GM19372 (cell line): ENCODE measurements at regions not wholly inside any gene's neighbourhood (a gene's known extent, or its start where the extent isn't known, plus 50 kb on each side); places are given as distances from the start of the nearest gene placed in this dataset.

Source experiments
- ATAC-seq: cut with Tn5 transposase; IDR thresholded peaks from one replicate; pipeline ENCODE4 v1.9.1; 2021; ENCODE audit warnings: mild to moderate bottlenecking, low read depth, moderate library complexity; ENCODE audit not compliant: unreplicated experiment

- no peak for ATAC-seq
Observed at GRCh38 chr3:43926055-43926454, 235.3 kb downstream of the ABHD5 start.

- no peak for ATAC-seq
Observed at GRCh38 chr3:43932921-43933320, 242.2 kb downstream of the ABHD5 start.

DNA sequence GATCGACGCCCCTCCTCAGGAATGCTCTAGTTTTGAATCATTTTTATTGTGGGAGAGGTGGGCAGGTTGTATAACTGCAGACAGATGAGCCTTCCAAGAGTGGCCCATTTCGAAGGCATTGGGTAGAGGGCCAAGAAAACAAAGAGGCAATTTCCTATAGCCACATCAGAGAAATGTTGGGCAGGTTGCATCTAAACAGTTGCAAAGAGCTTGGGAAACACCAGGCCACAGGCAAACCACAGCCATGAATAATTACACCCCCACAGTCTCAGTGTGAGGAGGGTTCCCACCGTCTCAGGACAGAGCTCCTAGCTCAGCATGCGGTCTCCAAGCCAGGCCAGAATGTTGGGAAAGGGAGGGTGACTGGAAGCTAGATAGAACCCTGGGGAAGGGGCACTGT, 257.3 kb downstream of the ABHD5 start:
- ATAC-seq: no peak

GRCh38 chr3:43949594-43949993, 258.9 kb downstream of the ABHD5 start:
- no peak for ATAC-seq

DNA sequence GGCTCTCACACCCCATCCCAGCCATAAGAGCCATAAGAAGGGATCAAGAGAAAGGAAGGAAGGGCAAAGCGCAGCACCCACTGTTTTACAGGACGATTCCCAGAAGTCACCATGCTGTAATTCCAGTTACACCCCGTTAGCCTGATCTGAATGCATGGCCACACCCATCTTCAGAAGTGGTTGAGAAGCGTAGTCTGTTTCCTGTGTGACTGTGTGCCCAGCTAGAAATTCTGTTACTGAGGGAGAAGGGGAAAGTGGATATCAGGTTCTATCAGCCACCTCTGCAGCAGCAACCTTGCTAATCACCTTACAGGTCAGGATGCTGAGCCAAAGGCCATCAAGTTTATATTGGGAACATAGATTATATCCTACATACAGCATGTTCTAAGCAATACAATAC, 260.0 kb downstream of the ABHD5 start:
- ATAC-seq: no peak

GRCh38 chr3:43951813-43952212, 261.1 kb downstream of the ABHD5 start:
- no peak for ATAC-seq

DNA sequence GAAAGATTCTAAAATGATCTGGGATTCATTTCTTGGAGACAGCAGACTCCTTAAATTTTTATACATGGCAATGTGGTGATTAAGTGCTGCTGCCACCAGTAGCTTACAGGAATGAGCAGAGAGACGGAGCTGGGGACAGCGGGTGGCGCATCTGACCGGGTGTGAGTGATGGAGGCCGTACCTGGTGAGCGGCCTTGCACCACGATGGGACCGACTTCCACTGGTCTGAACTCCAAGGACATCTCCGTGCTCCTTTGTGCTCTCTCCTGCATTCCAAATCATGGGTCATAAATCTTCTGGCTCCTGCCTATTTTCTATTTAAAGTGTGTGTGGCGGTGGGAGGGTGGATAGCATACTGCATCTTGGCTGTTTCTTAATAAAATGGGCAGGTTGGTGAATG, 262.6 kb downstream of the ABHD5 start:
- no peak for ATAC-seq

DNA sequence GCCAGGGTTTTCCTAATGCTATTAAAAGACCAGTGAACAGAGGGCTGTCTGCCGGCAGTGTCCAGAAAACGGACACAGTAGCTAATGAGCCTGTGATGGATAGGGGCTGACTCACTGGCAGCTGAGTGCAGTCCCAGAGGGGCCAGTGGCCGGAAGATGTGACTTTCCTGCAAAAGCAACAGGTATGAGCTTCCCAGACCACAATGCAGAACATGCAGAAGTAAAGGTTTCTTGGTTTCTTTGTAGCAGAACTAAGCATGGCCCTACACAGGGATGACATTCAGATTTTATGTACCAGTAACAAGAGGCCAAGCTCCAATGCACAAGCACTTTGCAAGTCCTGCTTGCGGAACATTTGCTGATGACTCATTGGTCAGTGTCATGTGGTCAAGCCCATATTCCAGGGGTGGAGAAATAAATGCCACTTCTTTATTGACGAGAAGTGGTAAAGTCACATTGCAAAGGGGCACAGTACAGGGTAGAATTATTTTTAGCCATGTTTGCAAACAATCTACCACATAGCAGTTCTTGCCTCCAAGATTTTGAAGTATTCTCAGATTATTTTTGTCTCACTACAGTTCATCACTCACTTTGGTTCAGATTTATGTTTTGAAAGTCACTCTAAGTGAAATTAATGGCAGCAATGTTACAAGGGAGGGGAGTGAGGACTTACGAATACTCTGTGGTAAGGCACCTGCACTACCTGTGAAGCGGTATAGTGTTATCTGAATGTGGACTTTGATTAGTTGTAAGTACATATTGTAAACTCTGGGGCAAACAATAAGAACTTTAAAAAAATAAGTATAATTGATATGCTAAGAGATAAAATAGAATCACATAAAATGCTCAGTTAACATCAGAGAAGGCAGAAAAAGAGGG, 263.3 kb downstream of the ABHD5 start:
- ATAC-seq: no peak

- no peak for ATAC-seq
Observed at GRCh38 chr3:43956945-43957344, 266.2 kb downstream of the ABHD5 start.

DNA sequence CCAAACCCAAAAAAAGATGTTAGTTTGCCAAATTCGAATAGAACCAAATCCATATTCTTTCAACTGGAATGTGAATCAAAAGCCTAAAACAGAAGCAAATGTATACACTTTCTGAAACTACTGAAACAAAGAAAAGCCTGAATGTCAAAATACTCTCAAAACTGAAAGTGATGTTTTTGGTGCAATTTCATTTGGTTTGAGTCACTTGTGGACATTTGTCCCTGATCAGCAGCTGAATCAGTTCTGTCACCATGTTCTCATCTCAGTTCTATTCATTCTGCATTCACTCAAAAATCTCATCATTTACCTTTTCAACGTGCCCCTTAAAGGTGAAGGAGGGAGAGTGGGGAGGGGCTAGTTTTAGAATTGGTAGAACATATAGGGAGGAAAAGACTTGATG, 266.8 kb downstream of the ABHD5 start:
- ATAC-seq: no peak

DNA sequence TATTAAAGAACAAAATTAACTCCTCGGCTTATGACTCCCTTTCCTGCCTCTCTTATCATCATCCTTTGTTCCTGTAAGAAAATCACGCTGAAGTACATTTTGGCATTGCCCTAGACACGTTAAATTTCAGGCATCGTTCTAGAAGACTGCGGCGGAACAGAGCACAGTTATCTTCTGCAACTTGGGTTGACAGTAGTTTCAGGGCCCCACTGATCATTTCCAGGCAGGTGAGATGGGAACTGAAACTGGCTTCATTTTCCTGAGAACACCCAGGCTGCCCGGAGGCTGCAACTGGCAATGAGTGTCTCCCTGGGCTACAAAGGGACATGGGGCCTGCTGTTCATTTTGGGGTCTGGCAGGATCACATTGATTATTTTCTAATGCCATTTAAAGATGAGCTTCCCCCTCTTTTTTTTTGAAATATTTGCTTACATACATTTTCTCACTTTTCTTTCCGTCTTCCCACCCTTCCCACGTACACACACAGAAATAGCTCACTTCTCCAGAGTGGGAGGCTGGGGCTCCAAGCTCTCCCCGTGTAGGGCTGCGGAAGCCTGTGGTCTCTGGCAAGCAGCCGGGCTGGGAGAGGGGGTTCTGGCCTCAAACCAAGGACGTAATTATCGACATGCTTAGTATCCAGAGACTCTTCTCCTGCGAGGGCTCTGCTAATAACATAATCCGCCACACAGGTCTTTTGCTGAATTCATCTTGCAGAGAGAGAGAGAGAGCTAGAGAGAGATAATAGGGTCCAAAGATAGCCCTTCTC, 267.4 kb downstream of the ABHD5 start:
- ATAC-seq: no peak

DNA sequence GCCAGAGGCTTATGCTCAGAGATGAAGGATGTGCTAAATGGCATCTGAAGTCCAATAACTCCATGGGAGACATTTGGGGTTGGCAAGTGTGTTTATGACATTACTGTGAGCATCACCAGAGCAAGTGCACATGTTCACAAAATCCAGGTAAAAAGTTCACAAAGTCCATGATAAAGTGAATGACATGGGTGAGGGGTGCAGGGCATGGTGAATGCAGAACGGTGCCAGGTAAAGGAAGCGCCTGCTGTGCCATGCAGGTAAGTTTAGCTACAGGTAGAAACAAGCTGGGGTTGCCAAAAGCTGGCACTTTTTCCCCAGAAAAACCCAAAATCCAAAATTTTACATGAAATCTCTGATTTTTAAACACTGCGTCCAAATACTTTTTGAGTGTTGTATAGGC, 268.2 kb downstream of the ABHD5 start:
- no peak for ATAC-seq

GRCh38 chr3:43959498-43960447, 269.0 kb downstream of the ABHD5 start:
- no peak for ATAC-seq

DNA sequence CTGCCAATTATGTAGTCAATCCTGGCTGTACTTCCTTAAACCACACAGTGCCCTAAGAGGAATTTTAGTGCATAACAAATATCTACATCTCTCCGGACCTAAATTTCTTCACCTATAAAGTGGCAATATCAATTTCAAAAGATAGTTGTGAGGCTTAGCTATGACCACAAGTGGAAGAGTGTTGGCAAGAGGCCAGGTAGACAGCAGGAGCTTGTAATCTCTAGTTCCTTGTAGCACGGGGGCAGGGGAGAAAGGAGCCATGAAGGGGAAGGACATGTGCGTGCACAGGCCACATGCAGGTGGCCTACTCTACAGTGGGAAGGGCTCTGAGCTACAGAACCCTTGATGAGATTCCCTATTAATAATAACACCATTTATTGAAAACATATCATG, 269.7 kb downstream of the ABHD5 start:
- ATAC-seq: no peak

DNA sequence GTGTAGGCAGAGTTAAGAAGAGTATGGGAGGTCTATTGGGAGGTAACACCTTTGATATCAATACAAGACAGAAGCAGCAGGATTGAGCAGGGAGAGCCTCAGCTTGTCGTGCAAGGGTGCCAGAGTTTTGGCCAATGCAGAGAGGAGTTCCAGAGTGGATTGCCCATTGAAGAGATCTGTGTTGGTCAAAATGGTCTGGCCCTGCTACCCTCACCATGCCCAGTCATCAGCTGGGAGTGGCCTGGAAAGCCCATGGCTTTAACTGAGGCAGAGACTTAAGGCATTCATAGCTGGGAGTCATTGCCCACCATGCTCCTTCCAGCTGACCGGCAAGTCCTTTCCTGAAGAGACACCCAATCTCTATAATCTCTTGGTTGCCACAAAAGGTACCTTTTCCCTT, 271.3 kb downstream of the ABHD5 start:
- ATAC-seq: no peak

DNA sequence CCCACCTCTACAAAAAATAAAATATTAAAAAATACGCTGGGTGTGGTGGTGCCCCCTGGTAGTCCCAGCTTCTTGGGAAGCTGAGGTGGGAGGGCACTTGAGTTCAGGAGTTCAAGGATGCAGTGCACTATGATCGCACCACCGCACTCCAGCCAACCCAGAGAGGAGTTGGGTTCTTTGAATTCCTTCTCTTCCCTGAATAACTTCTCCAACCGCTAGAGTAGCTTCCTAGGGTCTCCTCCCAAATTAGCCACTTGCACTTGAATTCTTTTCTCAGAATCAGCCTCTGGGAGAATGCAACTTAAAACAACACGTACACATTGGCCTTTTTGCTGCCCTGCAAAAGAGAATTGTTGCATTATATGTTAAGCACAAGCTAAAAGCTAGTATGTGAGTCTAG, 272.5 kb downstream of the ABHD5 start:
- no peak for ATAC-seq

DNA sequence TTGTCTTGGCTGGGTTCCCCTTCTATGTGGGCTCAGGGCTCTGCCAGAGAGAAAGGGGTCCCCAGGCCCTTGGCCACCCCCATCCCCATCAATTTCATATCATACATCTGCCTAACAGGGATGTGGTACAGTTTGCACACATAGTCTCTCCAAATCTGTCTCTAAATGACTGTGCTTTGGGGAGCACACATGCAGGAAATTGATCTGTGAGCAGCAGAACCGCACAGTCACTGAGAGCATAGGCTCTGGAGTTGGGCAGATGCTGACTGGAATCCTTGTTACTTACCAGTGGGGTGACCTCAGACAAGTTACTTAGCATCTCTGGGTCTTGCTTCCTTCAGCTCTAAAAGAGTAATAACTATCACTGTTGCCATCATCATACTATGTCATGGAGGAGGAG, 273.9 kb downstream of the ABHD5 start:
- no peak for ATAC-seq

DNA sequence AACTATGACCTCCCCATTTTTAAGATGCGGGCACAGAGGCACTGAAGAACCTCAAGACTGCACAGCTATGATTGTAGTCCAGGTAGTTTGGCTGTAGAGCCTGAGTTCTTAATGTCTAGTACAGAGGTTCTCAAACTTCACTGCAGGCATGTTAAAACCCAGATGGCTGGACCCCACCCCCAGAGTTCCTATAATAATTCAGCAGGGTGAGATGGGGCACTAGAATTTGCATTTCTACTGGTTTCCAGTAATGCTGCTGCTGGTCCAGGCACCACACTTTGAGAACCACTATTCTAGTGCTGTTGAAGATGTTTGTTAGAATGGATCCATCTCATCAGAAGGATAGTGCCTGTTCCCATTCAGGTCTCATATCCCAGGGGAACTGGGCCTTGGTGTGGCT, 274.9 kb downstream of the ABHD5 start:
- no peak for ATAC-seq

GRCh38 chr3:43966126-43966525, 275.4 kb downstream of the ABHD5 start:
- ATAC-seq: no peak

DNA sequence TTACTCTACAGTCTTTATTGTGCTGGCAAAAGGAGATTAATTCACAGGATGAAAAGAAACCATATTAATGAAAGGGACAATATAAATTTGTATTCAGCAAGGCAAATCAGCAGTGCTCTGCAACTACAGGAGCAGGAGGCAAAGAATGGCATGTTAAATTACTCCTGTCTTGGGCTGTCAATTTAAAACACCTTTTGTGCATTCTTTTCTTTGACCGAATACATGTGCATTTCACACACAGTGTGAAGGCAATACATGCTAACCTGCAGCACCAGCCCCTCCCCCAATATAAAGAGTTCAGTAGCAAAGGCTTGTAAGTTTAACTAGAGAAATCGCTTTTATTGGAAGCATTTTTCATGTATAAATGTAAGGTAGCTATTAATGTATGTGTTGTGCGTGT, 275.2 kb upstream of the TOPAZ1 start:
- ATAC-seq: no peak

- ATAC-seq: no peak
Observed at GRCh38 chr3:43968465-43968864, 273.2 kb upstream of the TOPAZ1 start.
